Mesenteric fat pad (tissue), 1 donor: ENCODE measurements at regions not wholly inside any gene's neighbourhood (a gene's known extent, or its start where the extent isn't known, plus 50 kb on each side); places are given as distances from the start of the nearest gene placed in this dataset.
"Not testable (repeated sequence)": the region's sequence is repeated elsewhere in the genome, so short reads cannot be mapped to it uniquely, and the experiment has no call there.

Source experiments
- DNase-seq: peaks from one replicate; pipeline ENCODE4 v3.0.0-alpha.2; 2020; ENCODE audit warnings: low spot score
- donor health status: DM: yes; HTN: yes; CAD: no.

DNA sequence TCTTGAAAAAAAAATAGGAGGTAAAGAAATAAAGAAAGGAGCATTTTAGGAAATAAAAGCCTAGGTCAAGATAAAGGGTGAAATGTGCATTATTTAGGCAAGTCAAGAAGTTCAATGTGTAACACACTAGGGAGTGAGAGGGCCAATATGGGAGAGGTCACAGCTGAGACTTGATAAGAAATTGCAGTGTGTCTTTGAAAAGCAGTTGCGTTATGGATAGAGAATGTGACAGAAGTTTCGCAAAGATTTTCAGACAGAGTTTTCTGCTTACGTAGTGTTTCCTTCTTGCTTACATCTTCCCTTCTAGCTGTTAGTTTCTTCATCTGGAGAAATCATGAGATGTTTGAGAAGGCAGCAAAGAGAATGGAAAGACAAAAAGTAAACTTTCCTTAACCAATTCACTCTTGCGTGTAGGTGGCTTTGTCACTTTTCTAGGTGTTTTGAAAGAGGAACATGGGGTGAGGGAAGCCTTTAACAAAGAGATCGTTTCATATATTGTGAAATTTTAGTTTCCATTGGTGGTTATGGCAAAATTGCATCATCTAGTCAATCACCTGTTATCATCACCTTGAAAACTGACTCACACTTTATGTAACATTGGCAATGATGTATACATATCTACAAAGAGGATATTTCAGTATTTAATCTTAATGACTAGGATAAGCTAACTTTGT lies 975.5 kb downstream of the OLFM4 start:
- DNase-seq, result no peak

DNA sequence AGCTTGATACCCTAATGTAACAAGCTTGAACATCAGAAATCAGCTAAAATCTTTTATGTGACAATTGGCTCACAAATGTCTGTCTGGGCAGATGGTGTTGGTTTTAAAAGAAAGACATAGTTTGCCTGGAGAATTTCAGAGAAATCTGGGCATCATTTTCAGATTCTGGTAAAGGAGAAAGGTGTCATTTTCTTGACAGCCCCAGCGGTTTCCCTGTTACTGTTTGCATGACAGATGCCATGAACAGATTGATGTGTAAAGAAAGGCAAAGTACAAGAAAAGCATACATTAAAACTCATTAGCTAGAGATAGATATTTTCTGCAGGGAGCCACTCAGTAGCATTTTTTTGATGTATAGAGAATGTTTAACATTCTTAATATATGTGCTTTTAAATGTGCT lies 987.9 kb downstream of the OLFM4 start:
- DNase-seq, result no peak

DNA sequence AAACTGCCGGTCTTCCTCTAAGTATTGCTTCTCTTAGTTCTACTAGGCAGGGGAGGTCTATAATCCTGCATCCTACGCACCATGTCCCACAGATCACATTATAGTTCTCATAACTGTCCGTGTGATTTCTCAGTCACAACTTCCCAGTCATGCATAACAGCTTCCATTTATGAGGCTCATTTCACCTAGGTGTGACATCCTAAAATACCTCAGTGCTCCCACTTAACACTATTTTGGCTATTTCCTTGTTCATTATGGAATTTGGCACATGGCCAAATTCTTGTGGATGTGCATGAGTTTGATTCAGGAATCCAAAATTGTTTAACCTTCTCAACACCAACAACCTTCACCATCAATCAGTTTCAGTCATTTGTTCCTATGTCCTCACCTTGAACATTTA lies 989.9 kb downstream of the OLFM4 start:
- no peak for DNase-seq

DNA sequence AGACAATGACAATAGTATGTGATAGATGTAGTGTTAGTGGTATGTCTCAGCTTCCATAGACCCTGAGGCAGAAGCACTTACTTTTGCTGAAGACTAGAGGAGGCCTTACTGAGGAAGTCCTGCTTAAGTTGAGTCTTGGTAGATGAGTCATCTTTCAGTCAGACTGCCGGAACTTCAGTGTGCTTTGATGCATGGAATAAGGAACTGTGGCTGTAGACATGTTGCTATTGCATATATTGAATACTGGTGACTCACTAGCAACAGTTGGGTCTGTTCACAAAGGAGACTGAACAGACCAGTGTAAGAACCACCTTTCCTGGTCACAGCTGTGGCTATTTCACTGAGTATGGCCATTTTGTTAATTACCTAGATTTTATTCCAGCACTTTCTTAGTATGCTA lies 1000.6 kb downstream of the OLFM4 start:
- DNase-seq, result no peak

DNA sequence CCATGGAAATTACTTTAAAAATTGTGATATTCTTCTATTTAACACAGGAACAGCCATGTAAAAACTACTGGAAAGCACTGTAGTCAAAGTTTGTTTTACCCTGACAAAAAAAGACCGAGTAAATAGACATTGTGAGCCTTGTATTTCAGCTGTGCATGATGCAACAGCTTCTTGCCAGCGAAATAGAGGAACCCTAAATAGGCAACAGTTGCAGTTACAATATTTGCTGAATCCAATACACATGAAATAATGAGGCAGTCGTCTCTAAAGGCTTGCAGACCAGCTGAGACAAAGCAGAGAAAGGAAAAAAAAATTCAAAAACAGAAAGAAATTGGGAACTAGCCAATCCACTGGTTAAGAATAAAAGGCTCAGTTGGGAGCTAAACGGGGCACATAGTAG lies 1001.1 kb downstream of the OLFM4 start:
- no peak for DNase-seq

DNA sequence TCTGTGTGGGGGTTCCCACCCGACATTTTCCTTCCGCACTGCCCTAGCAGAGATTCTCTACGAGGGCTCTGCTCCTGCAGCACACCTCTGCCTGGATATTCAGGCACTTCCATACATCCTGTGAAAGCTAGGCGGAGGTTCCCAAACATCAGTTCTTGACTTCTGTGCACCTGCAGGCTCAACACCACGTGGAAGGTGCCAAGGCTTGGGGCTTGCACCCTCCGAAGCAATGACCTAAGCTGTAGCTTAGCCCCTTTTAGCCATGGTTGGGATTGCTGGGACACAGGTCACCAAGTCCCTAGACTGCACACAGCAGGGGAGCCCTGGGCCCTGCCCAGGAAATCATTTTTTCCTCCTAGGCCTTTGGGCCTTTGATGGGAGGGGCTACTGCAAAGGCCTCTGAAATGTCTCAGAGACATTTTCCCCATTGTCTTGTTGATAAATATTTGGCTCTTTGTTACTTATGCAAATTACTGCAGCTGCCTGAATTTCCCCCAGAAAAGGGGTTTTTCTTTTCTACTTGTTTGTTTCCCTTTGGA lies 1004.8 kb downstream of the OLFM4 start:
- DNase-seq, result peak; percentile 62

DNA sequence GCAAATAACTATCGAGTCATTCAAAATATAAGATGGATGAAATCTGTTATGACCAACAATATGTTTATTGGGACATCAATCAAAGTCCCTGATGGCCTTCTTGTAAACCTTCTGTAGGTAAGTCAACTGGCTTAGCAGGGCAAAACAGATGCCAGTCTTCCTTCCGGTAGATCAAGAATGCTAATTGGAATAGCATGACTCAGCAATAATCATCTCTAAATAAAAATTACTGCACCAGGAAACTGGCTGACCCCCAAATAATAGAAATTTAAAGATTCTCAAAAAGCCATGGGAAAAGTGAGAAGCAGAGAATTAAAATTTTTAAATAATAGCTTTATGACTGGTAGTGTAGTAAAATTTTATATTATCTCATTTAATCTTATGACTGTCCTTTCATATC lies 1005.4 kb downstream of the OLFM4 start:
- no peak for DNase-seq

DNA sequence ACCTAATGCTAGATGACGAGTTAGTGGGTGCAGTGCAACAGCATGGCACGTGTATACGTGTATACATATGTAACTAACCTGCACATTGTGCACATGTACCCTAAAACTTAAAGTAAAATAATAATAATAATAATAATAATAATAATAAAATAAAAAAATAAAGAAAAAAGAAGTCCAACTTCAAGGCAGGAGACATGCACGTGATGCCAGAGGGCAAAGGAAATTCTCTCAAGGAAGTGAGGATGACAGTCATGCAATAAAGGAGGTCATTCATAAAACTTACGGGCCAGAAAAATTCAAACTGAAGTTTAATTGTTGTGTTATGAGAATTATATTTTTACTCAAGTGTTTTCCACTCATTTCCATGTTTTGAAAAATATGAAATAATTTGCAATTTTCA lies 1028.8 kb downstream of the OLFM4 start:
- DNase-seq, result not testable (repeated sequence)

DNA sequence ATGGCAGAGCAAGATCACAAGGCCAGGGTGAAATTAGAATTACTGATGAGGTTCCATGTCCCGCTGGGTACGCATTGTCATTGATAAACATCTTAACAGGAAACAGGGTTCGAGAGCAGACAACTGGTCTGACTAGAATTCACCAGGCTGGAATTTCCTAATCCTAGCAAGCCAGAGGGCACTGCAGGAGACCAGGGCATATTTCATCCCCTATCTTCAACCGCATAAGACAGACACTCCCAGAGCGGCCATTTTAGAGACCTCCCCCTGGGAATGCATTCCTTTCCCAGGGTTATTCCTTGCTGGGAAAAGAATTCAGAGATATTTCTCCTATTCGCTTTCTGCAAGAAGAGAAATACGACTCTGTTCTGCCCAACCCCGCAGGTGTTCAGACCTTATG lies 1041.3 kb downstream of the OLFM4 start:
- DNase-seq, result not testable (repeated sequence)

DNA sequence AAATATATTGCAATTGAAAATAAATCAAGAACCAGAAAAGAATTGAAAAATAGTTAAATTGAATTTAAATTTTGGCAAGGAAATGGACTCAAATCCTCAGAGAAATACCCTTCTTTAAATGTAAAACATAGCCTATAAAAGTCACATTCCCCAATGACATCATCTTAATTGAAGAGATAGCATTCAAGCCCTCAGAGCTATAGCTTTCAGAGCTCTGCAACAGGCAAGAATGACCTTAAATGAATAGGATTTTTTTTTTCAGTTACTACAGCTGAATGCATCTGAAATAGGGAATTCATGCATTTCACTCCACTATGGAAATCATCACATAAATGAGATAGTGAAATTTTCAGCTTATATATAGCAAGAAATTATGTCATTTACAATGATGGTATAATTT lies 1049.0 kb downstream of the OLFM4 start:
- DNase-seq, result no peak

DNA sequence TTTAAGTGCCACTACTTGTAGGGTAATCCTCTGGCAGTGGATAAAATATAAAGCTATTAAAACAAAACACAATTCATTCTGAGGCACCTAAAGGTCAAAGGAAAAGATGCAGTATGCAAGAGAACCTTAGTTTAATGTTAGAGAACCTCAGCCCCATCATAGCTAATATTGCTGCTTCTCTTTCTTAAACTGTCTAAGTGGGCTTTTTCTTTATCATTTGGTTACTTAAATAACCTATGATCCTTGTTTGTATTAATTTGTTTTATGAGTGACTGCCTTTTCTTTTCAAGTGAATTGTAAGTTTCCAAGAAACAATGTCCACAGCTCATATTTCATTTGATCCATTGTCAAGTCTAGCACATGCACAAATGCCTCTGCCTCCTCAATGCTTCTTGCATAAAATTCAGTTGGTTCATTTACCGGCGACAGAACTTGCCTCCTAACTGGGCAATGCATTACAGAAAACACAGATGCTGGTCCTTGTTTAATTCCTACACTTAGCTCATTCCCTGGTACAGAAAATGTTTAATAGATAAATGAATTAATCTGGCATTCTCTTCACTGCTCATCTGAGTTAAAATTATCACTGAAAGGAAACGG lies 1049.8 kb downstream of the OLFM4 start:
- no peak for DNase-seq

DNA sequence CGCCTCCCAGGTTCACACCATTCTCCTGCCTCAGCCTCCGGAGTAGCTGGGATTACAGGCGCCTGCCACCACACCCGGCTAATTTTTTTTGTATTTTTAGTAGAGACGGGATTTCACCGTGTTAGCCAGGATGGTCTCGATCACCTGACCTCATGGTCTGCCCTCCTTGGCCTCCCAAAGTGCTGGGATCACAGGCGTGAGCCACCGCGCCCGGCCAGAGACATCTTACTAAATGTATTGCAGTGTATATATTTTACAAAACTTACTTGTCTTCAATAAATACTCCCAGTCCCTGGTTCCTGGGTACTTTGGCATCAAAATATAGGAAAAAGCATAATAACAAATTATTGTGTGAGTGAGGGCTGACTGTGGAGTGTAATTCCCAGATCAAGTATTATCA lies 1053.7 kb downstream of the OLFM4 start:
- DNase-seq, result not testable (repeated sequence)

DNA sequence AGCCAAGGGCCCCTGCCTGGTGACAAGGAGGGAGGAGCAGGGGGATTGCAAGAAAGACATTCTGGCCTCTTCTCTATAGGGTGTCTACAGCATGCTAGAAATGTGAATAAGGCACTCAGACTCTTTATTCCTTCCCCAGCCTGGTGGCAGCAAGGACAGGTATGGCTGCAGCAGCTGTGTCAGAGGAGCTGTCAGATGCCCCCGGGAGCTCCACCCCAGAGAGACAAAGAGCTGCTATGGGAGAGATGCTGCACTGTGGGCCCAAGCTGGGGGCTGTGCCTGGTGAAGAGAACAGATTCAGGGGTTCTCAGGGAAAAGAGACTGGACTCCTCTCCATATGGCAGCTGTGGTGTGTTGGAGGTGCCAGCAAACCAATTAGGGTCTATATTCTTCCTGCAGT lies 1063.3 kb downstream of the OLFM4 start:
- DNase-seq, result no peak

DNA sequence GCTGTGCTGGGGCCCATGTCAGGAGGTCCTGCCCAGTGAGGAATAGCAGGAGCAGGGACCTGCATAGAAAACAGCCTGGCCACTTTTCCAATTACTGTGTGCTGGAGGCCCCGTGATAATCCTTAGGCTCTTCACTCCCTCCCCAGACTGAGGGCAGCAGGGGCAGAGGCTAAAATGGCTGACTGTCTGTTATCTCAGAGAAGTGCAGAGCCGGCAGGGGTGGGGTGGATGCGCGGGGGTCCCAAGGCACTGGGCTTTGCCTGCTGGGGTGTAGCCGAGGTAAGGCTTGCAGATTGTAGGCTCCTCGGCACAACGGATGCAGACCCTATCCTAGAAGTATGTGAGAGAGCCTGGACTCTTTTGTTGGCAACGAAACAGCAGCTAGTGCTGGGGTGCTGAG lies 1064.1 kb downstream of the OLFM4 start:
- no peak for DNase-seq

DNA sequence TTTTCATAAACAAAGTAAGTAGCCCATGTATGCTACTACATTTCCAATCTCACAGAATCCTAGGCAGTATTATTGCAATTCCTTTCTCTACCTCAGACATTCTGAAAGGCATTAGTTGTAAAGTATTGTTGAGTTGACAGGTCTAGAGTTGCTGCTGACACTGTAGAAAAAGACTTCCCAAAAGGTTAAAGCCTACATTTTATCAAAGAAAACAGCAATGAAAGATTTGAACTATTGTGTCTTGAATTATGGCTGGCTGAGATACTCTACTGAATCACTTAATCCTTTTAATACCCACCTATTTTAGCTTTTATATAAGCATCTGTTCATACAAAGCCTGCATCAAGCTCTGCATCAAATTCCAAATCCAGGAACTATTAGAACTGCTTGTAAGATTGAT lies 1082.0 kb downstream of the OLFM4 start:
- DNase-seq, result no peak

DNA sequence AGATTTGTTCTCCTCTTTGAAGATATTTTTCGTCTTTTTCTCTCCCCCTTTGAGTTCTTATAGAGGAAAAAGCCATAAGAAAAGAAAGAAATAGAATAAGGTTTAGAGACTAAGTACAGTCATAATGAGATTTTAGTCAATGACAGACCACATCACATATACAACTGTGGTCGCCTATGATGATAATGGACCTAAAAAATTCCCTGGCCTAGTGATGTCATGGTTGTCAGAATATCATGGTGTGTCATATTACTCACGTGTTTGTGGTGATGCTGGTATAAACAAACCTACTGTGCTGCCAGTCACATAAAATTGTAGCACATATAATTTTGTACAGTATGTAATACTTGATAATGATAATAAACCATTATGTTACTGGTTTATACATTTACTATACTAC lies 1096.1 kb downstream of the OLFM4 start:
- no peak for DNase-seq

DNA sequence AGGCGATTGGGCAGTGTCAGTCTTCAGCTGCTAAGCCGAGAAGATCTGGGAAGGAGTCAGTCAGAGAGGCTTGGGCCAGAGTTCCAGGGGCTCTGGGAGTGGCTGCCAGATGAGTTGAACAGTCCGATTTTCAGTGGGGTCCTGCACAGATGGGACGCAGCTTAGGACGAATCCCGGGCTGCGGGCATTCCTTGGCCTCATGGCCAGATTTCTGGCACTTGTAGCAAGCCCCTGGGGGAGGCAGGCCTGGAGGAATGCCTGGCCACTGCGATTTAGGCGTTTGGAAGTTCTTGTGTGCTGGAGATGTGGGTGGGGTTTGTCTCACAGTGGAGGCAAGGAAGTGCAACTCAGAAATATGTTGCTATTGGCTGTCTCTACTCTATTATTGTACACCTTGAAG lies 1102.3 kb downstream of the OLFM4 start:
- DNase-seq, result not testable (repeated sequence)

DNA sequence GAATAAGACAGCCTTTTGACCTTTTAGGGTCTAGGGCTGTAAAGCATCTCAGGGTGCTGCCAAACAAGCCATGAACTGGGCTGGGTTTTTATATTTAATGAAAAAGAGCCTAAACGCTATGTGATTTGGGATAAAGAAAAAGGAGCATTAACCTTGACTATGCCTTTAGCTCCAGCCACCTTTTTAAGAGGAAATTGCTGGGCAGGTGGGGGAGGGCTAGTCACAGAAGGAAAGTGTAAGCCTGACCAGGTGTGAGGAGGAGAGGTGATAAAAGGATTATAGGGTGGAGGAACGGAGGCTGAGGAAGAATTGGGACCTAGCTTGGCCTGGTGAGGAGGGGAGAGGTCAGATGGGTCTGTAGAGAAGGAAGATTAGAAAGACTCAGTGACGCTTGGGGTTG lies 1102.8 kb downstream of the OLFM4 start:
- not testable (repeated sequence) for DNase-seq

DNA sequence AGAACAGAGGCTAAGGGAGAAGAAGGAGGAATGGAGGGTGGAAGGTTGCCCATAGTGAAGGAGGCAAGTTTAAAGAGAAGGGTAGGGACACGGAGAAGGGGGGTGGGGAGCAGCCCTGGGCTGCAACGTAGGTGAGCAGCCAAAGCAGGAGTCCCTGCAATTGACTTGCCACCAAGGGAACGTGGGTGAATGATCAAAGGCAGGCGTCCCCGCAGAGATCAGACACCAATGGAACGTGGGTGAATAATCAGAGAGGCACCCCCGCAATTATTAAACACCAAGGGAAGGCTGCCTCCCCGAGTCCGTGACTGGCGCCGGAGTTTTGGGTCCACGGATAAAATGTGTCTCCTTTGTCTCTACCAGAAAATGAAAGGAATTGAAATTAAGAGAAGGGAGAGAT lies 1103.5 kb downstream of the OLFM4 start:
- DNase-seq, result not testable (repeated sequence)

DNA sequence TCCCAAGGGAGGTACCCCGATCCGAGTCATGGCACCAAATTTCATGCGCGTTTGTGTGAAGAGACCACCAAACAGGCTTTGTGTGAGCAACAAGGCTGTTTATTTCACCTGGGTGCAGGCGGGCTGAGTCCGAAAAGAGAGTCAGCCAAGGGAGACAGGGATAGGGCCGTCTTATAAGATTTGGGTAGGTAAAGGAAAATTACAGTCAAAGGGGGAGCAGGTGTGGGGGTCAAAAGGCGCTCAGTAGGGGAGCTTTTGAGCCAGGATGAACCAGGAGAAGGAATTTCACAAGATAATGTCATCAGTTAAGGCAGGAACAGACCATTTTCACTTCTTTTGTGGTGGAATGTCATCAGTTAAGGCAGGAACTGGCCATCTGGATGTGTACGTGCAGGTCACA lies 1104.1 kb downstream of the OLFM4 start:
- not testable (repeated sequence) for DNase-seq

DNA sequence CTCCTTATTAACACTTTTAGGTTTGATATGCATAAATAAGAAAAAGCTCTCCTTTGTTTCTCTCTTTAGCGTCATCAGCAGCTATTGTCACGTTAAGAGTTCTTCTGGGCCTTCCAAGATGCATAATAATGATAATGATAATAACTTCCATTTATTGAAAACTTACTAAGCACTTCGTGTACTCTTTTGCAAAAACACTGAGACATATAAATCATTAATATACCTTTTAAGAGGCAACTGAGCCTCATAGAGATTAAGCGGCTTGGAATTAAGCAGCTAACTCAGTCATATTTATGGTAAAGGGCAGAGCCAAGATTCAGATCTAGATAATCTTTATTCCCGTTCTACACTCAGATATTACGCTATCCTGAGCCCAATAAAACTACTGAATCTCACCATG lies 1105.1 kb downstream of the OLFM4 start:
- DNase-seq, result no peak

DNA sequence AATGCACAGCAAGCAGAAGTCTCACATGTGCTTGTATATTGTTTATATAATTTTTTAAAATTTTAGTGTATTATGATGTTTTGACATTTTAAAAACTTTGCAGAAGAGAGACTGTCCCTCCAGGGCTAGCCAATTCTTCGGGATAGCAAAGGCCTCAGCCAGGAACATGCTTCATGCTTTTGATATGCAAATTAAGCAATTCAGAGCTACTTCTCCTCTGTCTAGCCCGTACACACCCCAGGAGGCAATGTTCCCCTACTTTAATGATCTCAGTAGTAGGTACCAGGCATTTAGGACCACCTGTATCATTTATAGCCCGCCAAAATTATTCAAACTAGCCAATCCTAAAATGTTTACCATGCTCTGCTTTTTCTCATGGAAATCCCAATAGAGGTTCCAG lies 1116.2 kb downstream of the OLFM4 start:
- no peak for DNase-seq

DNA sequence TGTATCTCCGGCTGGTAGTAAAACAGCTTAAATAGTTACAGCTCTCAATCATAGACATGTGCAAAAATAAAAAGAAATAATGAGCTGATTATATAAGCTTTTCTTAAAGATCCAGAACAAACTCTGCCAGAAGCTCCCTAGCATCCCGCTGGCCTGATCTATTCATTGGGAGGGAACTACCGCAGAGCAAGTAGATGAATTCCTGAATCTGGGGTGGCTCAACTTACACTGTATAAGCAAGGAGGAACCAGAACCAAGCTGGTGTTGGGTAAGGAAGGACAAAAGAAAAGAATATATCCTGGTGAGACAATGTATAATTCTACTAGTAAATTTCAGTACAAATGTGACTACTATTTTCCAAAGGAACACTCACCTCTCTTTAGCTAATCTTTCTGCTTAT lies 1122.2 kb downstream of the OLFM4 start:
- DNase-seq, result no peak
